ENCODE measurements at regions not wholly inside any gene's neighbourhood (a gene's known extent, or its start where the extent isn't known, plus 50 kb on each side); places are given as distances from the start of the nearest gene placed in this dataset.
A peak's percentile ranks its signal among the peaks of the same experiment; 100 is the strongest.

- in situ Hi-C loops (cut with HindIII; ENCODE audit: low sequenced_read_pairs) = no loop called here
- H3K4me3 ChIP-seq (ENCODE audit: low read depth, low read length) = no peak overlapping the region
- TF ChIP-seq CTCF (IDR thresholded peaks at IDR 0.05; ENCODE audit: low read depth, low read length, missing control alignments) = no peak
- no peak for DNase-seq (ENCODE audit: low read depth)
Observed at GRCh38 chrX:22758807-22759481, 240.8 kb upstream of the DDX53 start.

GRCh38 chrX:22760513-22761057, 239.2 kb upstream of the DDX53 start:
- TF ChIP-seq CTCF (IDR thresholded peaks at IDR 0.05; ENCODE audit: low read depth, low read length, missing control alignments) = no peak
- H3K4me3 ChIP-seq (ENCODE audit: low read depth, low read length) = no peak overlapping the region
- in situ Hi-C loops (cut with HindIII; ENCODE audit: low sequenced_read_pairs) = no loop called here
- no peak for DNase-seq (ENCODE audit: low read depth)

GRCh38 chrX:22788221-22788620, 211.5 kb upstream of the DDX53 start:
- TF ChIP-seq CTCF (IDR thresholded peaks at IDR 0.05; ENCODE audit: low read depth, low read length, missing control alignments) = no peak
- in situ Hi-C loops (cut with HindIII; ENCODE audit: low sequenced_read_pairs) = no loop called here
- H3K4me3 ChIP-seq (ENCODE audit: low read depth, low read length) = no peak overlapping the region
- DNase-seq (ENCODE audit: low read depth) = no peak

GRCh38 chrX:22795671-22796070, 204.1 kb upstream of the DDX53 start:
- H3K4me3 ChIP-seq (ENCODE audit: low read depth, low read length) = no peak overlapping the region
- in situ Hi-C loops (cut with HindIII; ENCODE audit: low sequenced_read_pairs) = no loop called here
- DNase-seq (ENCODE audit: low read depth) = no peak
- no peak for TF ChIP-seq CTCF (IDR thresholded peaks at IDR 0.05; ENCODE audit: low read depth, low read length, missing control alignments)

GRCh38 chrX:22800360-22800759, 199.4 kb upstream of the DDX53 start:
- peak; percentile 75 for DNase-seq (ENCODE audit: low read depth)
- in situ Hi-C loops (cut with HindIII; ENCODE audit: low sequenced_read_pairs) = no loop called here
- no peak for TF ChIP-seq CTCF (IDR thresholded peaks at IDR 0.05; ENCODE audit: low read depth, low read length, missing control alignments)
- H3K4me3 ChIP-seq (ENCODE audit: low read depth, low read length) = no peak overlapping the region

- in situ Hi-C loops (cut with HindIII; ENCODE audit: low sequenced_read_pairs) = no loop called here
Observed at GRCh38 chrX:22800806-22801205, 199.0 kb upstream of the DDX53 start.

More at GRCh38 chrX:22800806-22801205, 199.0 kb upstream of the DDX53 start:
- H3K4me3 ChIP-seq (ENCODE audit: low read depth, low read length) = no peak overlapping the region
- no peak for DNase-seq (ENCODE audit: low read depth)
- no peak for TF ChIP-seq CTCF (IDR thresholded peaks at IDR 0.05; ENCODE audit: low read depth, low read length, missing control alignments)

All from astrocyte of the cerebellum (primary cell).